ENCODE measurements at regions not wholly inside any gene's neighbourhood (a gene's known extent, or its start where the extent isn't known, plus 50 kb on each side); places are given as distances from the start of the nearest gene placed in this dataset.

GRCh38 chr6:56874328-56874727 lies 80.6 kb upstream of the BEND6 start:
- TF ChIP-seq POLR2A (IDR thresholded peaks at IDR 0.05), result no peak
- TF ChIP-seq CTCF (IDR thresholded peaks at IDR 0.05), result no peak
